ENCODE measurements at regions not wholly inside any gene's neighbourhood (a gene's known extent, or its start where the extent isn't known, plus 50 kb on each side); places are given as distances from the start of the nearest gene placed in this dataset.

DNA sequence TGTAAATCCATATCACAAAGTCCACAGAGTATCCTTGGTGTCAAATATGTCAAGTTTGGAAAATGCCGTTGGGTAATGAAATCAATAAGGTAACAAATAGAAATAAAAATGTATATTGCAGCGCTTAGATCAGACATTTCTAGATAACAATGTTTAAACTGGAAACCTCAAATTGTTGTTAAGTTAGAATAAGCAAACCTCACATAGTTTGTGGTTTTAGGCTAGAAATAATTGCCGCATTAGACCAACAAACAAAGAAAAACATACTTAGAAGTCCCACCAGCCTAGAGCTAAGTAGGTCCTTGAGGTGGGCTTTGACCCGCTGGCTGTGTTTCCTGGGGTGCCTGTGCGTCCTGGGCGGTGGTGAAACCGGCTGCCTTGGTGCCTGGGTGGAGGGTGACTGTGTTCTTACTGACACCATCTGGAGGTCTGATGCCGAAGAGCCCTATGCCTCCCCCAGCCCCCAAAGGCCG is 71.4 kb downstream of the DACT2 start:
- H4K20me1 ChIP-seq (replicated peaks; ENCODE audit: control insufficient read depth, insufficient read depth, low read length): no peaks in the 10 kb centered on the region; the same call in 1 of the 2 replicates
- H3K4me3 ChIP-seq: no peak overlapping the region
- DNase-seq (ENCODE audit: extremely low read depth in 1 of 4, low spot score in 3 of 4) (no peak), ATAC-seq (no peak), FAIRE-seq (no peak)
- WGBS (ENCODE audit: insufficient coverage, low coverage, missing lambda C conversion rate): under 1% methylated on average over 9 of the region's 9 CpGs
- no peaks in the 10 kb centered on the region; a peak in 1 of 5 replicates for H3K4me1 ChIP-seq (replicated peaks in 1 of 2; ENCODE audit: control insufficient read depth in 2 of 2, insufficient read depth in 2 of 2, low read length in 2 of 2)
- ChIA-PET CTCF (ENCODE audit: low intra/inter-chr PET ratio) (no interaction called here), POLR2A (no interaction called here)
- intact Hi-C loops (cut with micrococcal nuclease): no loop called here
- BruUV-seq (replicated peaks): no TSS peak
- peaks cover 38 to 70% of the 10 kb centered on the region in 2 experiments for H3K27me3 ChIP-seq (ENCODE audit: control insufficient read depth in 2 of 2, insufficient read depth in 2 of 2, low read length in 2 of 2)
- H3K27ac ChIP-seq (ENCODE audit: extremely low read depth, low read depth, low read length): no peak overlapping the region
- no peak overlapping the region for H3K9ac ChIP-seq (ENCODE audit: insufficient read depth in 1 of 2, low read depth in 2 of 2, low read length in 2 of 2)
- no peak overlapping the region for H2AFZ ChIP-seq (ENCODE audit: low read depth, low read length)
- H3K9me3 ChIP-seq (replicated peaks; ENCODE audit: control insufficient read depth, insufficient read depth, low read depth, low read length): no peaks in the 10 kb centered on the region
- no peak overlapping the region for H3K4me2 ChIP-seq (ENCODE audit: insufficient read depth, low read length)
- H3K36me3 ChIP-seq (ENCODE audit: control insufficient read depth, insufficient read depth, low read length): no peaks in the 10 kb centered on the region
- H3K9me1 ChIP-seq (ENCODE audit: control insufficient read depth, insufficient read depth, low read length): no peaks in the 10 kb centered on the region
- in situ Hi-C loops (cut with MboI): no loop called here
- no peaks in the 10 kb centered on the region for H3K79me2 ChIP-seq (ENCODE audit: control insufficient read depth, insufficient read depth, low read length)
- TF ChIP-seq YY1 (IDR thresholded peaks at IDR 0.05; ENCODE audit: borderline replicate concordance in 1 of 3, control insufficient read depth in 1 of 3, extremely low read depth in 1 of 3, insufficient read depth in 3 of 3, insufficient read length in 1 of 3, insufficient replicate concordance in 2 of 3, low read depth in 1 of 3, low read length in 2 of 3) (no peak), HDAC1 (IDR thresholded peaks at IDR 0.05) (no peak), ZNF354B (CRISPR knock-in tag; IDR thresholded peaks at IDR 0.05) (no peak), NFRKB (IDR thresholded peaks at IDR 0.05; ENCODE audit: low read depth) (no peak), ZBTB8A (IDR thresholded peaks at IDR 0.05; ENCODE audit: partially characterized antibody) (no peak), MCM2 (IDR thresholded peaks at IDR 0.05; ENCODE audit: low read depth) (no peak), SIN3A (IDR thresholded peaks at IDR 0.05; ENCODE audit: borderline replicate concordance in 2 of 2, control insufficient read depth in 1 of 2, low read depth in 2 of 2, low read length in 2 of 2) (no peak), RBM39 (optimal IDR thresholded peaks at IDR 0.05; ENCODE audit: low read depth, low read length) (no peak), HMG20B (CRISPR knock-in tag; IDR thresholded peaks at IDR 0.05) (no peak)
- TF ChIP-seq, protein P1, sequence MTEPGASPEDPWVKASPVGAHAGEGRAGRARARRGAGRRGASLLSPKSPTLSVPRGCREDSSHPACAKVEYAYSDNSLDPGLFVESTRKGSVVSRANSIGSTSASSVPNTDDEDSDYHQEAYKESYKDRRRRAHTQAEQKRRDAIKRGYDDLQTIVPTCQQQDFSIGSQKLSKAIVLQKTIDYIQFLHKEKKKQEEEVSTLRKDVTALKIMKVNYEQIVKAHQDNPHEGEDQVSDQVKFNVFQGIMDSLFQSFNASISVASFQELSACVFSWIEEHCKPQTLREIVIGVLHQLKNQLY (CRISPR knock-in tag; conservative IDR thresholded peaks at IDR 0.05): no peak
- TF ChIP-seq, protein P2, sequence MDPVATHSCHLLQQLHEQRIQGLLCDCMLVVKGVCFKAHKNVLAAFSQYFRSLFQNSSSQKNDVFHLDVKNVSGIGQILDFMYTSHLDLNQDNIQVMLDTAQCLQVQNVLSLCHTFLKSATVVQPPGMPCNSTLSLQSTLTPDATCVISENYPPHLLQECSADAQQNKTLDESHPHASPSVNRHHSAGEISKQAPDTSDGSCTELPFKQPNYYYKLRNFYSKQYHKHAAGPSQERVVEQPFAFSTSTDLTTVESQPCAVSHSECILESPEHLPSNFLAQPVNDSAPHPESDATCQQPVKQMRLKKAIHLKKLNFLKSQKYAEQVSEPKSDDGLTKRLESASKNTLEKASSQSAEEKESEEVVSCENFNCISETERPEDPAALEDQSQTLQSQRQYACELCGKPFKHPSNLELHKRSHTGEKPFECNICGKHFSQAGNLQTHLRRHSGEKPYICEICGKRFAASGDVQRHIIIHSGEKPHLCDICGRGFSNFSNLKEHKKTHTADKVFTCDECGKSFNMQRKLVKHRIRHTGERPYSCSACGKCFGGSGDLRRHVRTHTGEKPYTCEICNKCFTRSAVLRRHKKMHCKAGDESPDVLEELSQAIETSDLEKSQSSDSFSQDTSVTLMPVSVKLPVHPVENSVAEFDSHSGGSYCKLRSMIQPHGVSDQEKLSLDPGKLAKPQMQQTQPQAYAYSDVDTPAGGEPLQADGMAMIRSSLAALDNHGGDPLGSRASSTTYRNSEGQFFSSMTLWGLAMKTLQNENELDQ (CRISPR knock-in tag; IDR thresholded peaks at IDR 0.05; ENCODE audit: borderline replicate concordance): no peak
